ENCODE measurements at regions not wholly inside any gene's neighbourhood (a gene's known extent, or its start where the extent isn't known, plus 50 kb on each side); places are given as distances from the start of the nearest gene placed in this dataset.

- DNase-seq (ENCODE audit: extremely low spot score, insufficient read length, low read depth) (no peak), FAIRE-seq (no peak)
Measured at GRCh38 chr15:69941706-69942495, 155.8 kb downstream of the TLE3 start.

DNA sequence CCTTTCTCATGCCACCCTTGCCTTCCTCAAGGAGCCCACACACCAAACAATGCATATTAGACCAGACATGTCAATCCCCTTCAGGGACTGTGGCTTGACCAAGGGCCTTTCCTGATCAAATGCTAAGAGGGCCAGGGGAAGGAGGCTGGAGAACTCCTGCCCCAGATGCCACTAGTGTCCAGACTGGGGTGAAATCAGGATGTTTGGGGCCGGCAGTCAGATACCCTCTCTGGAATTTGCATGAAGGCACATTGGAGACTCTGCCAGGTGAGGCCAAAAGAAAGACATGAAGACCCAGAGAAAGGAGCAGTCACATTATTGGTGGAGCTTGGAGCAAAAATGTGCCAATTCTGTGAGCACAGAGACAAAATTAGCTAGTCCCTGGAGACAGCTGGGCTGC, 154.1 kb downstream of the TLE3 start:
- no peak for FAIRE-seq
- DNase-seq (ENCODE audit: extremely low spot score, insufficient read length, low read depth): no peak

- DNase-seq (ENCODE audit: extremely low spot score, insufficient read length, low read depth): no peak
- FAIRE-seq: no peak
Measured at GRCh38 chr15:69945729-69946128, 152.0 kb downstream of the TLE3 start.

DNA sequence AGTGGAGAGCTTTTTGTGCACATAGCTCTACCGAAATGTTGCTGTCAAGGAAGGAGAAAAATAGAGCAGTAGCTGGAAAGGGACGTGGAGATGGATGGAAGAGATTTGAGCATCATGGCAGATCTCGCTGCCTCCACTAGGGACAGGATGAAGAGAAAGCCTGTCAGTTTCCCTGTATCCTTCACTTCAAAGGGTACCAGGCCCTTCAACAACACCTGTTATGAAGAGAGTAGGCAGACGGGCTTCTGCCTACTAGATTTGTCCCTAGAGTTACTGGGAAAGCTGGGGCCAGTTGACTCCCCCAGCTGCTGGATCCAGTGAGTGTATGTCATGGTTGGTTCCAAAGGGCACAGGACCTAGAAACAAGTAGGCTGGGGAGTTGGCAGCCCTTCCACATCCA, 150.8 kb downstream of the TLE3 start:
- DNase-seq (ENCODE audit: extremely low spot score, insufficient read length, low read depth): no peak
- no peak for FAIRE-seq

GRCh38 chr15:69947394-69947793, 150.3 kb downstream of the TLE3 start:
- no peak for DNase-seq (ENCODE audit: extremely low spot score, insufficient read length, low read depth)
- FAIRE-seq: no peak

GRCh38 chr15:69949485-69949884, 148.2 kb downstream of the TLE3 start:
- no peak for FAIRE-seq
- DNase-seq (ENCODE audit: extremely low spot score, insufficient read length, low read depth): no peak

GRCh38 chr15:69951256-69951897, 146.3 kb downstream of the TLE3 start:
- no peak for DNase-seq (ENCODE audit: extremely low spot score, insufficient read length, low read depth)
- FAIRE-seq: no peak

- DNase-seq (ENCODE audit: extremely low spot score, insufficient read length, low read depth) (no peak), FAIRE-seq (no peak)
Measured at GRCh38 chr15:69951898-69952555, 145.7 kb downstream of the TLE3 start.

DNA sequence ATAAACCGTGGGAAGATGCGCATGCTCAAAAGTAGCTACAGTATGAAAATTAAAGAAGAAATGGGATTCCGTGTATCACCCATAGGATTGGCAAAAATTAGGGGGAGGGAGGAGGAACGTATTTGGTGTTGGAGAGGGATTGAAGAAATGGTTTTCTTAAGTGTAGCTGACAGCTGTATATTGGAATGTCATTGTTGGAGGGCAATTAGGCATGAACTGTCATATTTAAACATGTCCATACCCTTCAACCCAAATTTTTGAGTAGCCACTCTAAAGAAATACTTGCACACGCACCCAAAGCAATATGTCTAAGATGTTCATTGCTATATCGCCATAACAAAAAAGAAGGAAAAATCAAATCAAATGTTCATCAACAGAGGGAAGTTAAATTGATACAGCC, 144.7 kb downstream of the TLE3 start:
- FAIRE-seq: no peak
- no peak for DNase-seq (ENCODE audit: extremely low spot score, insufficient read length, low read depth)

DNA sequence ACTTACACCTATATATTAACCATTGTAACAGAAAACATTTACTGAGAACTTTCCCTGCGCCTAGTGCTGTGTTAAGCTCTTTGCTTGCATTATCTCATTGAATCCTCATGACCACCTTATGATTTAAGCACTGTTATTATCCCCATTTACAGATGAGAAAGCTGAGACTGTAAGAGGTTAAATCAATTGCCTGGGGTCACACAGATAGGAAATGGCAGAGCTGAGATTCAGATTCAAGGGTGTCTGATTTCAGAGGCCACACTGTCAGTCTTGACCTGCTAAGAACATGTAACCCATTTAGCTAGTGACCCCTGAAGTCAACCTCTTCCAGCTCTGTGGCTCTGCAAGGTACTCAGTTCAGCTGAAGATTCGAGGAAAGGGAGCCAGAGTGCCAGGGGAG, 143.9 kb downstream of the TLE3 start:
- FAIRE-seq (no peak), DNase-seq (ENCODE audit: extremely low spot score, insufficient read length, low read depth) (no peak)

DNA sequence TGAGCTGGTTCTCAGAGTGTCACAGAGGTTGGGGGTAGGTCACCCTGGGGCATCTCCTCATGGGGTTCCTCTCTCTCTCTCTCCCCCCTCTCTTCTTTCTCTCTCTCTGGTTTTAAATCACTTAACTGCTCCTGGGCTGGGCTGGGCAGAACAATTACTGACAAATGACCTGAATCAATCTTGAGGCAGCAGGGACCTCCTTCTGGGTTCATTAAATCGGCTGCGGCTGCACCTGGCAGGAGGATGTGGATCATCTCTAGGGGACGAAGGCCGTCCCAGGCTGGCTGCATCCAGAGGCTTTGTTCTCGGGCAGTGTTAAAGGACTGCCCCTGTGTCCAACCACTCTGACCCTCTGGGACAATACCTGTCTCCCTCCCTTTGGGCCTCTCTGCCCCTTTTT, 143.1 kb downstream of the TLE3 start:
- FAIRE-seq (no peak), DNase-seq (ENCODE audit: extremely low spot score, insufficient read length, low read depth) (no peak)

DNA sequence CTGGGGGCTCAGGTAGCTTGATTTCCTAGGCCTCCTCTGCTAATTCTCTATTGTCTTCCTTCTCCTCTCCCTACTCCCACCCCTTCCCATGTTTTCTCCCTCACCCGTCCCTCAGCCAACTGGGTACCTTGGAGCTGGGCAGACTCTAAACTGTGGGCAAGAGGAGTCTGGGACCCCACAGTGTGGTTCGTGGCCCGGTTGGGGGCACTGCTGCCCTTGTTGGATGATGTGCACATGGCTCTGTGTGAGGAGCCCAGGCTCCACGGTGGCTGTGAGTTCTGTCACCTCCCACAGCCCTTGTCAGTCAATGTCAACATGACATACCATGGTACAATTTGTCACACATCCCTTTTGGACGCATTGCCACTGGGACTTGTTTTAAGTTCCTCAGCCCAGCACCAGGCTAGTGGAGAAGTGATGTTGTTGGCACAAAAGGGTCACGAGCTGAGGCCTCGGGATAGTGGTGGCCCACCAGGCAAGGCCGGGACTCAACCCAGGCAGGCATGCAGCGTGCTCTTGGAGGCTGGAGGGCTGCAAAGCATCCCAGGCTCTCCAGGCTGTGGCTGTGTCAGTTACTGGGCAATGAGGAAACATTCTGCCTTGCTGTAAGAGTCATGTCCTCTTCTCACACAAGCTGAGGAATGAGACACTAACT, 142.3 kb downstream of the TLE3 start:
- no peak for FAIRE-seq

GRCh38 chr15:69956417-69956816, 141.3 kb downstream of the TLE3 start:
- FAIRE-seq: no peak
- no peak for DNase-seq (ENCODE audit: extremely low spot score, insufficient read length, low read depth)

More for the DNA sequence above, 142.3 kb downstream of the TLE3 start:
- no peak for DNase-seq (ENCODE audit: extremely low spot score, insufficient read length, low read depth)

GRCh38 chr15:69957175-69957574, 140.5 kb downstream of the TLE3 start:
- DNase-seq (ENCODE audit: extremely low spot score, insufficient read length, low read depth) (no peak), FAIRE-seq (no peak)

DNA sequence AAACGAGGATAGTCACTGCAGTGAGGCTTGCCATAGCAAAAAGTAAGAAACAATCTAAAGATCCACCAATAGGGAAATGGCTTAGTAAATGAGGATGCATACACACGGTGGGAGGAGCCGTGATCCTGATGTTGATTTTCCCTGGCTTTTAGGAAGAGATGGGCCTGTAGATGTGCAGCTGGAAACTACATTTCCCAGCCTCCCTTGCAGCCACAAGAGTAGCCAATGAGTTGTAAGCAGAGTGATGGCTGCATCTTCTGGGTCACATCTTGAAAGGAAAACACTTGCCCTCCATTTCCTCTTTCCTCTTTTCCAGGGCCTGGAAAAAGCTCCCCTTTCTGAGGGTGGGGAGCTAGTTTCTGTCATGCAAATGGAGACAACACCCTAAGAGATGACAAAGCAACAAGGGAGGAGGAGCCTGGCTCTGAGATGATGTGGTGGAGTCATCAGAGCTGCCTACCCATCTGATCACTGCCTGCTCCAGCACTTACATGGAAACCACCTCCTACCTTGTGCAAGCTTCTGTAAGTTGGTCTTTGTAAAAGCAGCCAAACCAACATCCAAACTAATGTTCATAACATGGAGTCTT, 139.1 kb downstream of the TLE3 start:
- DNase-seq (ENCODE audit: extremely low spot score, insufficient read length, low read depth): no peak
- no peak for FAIRE-seq

DNA sequence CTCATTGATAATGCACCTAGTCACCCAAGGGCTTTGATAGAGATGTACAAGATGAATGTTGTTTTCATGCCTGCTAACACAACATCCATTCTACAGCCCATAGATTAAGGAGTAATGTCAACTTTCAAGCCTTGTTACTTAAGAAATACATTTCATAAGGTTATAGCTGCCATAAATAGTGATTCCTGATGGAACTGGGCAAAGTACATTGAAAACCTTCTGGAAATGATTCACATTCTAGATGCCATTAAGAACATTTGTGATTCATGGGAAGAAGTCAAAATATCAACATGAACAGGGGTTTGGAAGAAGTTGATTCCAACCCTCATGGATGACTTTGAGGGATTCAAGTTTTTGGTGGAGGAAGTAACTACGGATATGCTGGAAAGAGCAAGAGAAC, 135.2 kb downstream of the TLE3 start:
- DNase-seq (ENCODE audit: extremely low spot score, insufficient read length, low read depth): no peak
- FAIRE-seq: no peak

DNA sequence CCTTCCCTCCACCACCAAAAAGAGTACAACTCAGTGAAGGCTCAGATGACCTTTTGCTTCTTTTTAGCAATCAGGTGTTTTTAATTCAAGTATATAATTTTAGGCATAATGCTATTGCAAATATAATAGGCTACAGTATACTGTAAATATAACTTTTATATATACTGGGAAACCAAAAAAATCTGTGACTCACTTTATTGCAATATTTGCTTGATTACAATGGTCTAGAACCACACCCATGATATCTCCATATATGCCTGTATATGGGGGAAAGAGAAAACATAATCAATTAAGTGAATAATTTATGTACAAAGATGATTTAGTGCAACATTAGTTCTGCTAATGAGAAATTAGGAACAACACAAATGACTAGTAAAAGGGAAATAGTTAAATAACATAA, 134.3 kb downstream of the TLE3 start:
- FAIRE-seq (no peak), DNase-seq (ENCODE audit: extremely low spot score, insufficient read length, low read depth) (no peak)

DNA sequence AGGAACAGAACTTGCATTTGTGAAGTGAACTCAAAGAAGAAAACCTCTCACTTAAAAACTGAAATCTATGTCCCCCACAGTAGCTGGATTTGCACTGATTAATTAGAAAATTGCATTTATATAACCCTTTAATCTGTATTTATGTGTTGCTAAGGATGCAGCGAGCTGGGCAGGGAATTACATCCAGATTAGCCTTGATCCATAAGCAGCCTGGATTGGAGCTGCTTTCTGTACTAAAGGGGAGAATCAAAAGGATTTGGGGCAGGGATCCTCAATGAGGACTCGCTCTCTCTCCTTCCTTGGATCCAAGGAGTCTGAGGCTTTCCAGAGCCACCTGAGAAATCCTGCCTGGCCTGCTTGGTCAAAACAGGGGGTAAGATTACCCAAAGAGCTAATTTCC, 125.9 kb downstream of the TLE3 start:
- DNase-seq (ENCODE audit: extremely low spot score, insufficient read length, low read depth) (no peak), FAIRE-seq (no peak)

GRCh38 chr15:69972436-69972835, 125.3 kb downstream of the TLE3 start:
- DNase-seq (ENCODE audit: extremely low spot score, insufficient read length, low read depth): no peak

GRCh38 chr15:69973102-69973714, 124.5 kb downstream of the TLE3 start:
- FAIRE-seq (no peak), DNase-seq (ENCODE audit: extremely low spot score, insufficient read length, low read depth) (no peak)

More at GRCh38 chr15:69972436-69972835, 125.3 kb downstream of the TLE3 start:
- FAIRE-seq: no peak
